22Rv1 (cell line): ENCODE measurements at regions not wholly inside any gene's neighbourhood (a gene's known extent, or its start where the extent isn't known, plus 50 kb on each side); places are given as distances from the start of the nearest gene placed in this dataset.

ENCODE experiments used
- CTCF ChIP-seq: fragments of 450-650 bp; IDR thresholded peaks from 2 replicates; pipeline ENCODE4 v1.5.1; 2017; ENCODE audit warnings: mild to moderate bottlenecking
- ZFX ChIP-seq: fragments of 450-650 bp; IDR thresholded peaks from 2 replicates; pipeline ENCODE4 v1.6.1; 2017; ENCODE audit warnings: antibody characterized with exemption, borderline replicate concordance

- TF ChIP-seq CTCF (no peak), ZFX (no peak)
These were observed 80.0 kb downstream of the S1PR1 start for GRCh38 chr1:101316799-101317198.
